ENCODE measurements at regions not wholly inside any gene's neighbourhood (a gene's known extent, or its start where the extent isn't known, plus 50 kb on each side); places are given as distances from the start of the nearest gene placed in this dataset.

GRCh38 chr15:94070356-94071295 lies 160.7 kb upstream of the MCTP2 start:
- Histone ChIP-seq H3K27ac (ENCODE audit: extremely low read depth, low read depth, low read length) (no peak overlapping the region), H3K9me3 (replicated peaks; ENCODE audit: control insufficient read depth, insufficient read depth, low read depth, low read length) (0 out of 2 replicates have a peak, but pooled peaks cover 2% of the 10 kb centered on the region), H3K9ac (ENCODE audit: insufficient read depth in 1 of 2, low read depth in 2 of 2, low read length in 2 of 2) (no peak overlapping the region), H3K9me1 (ENCODE audit: control insufficient read depth, insufficient read depth, low read length) (no peaks in the 10 kb centered on the region), H2AFZ (ENCODE audit: low read depth, low read length) (no peak overlapping the region), H3K4me3 (no peak overlapping the region), H3K27me3 (ENCODE audit: control insufficient read depth in 2 of 2, insufficient read depth in 2 of 2, low read length in 2 of 2) (no peaks in the 10 kb centered on the region), H4K20me1 (replicated peaks; ENCODE audit: control insufficient read depth, insufficient read depth, low read length) (no peaks in the 10 kb centered on the region), H3K36me3 (ENCODE audit: control insufficient read depth, insufficient read depth, low read length) (no peaks in the 10 kb centered on the region), H3K4me1 (replicated peaks in 1 of 2; ENCODE audit: control insufficient read depth in 2 of 2, insufficient read depth in 2 of 2, low read length in 2 of 2) (no peaks in the 10 kb centered on the region), H3K79me2 (ENCODE audit: control insufficient read depth, insufficient read depth, low read length) (no peaks in the 10 kb centered on the region), H3K4me2 (ENCODE audit: insufficient read depth, low read length) (no peak overlapping the region)
- DNase-seq (ENCODE audit: extremely low read depth in 1 of 4, low spot score in 3 of 4): no peak
- intact Hi-C loops (cut with micrococcal nuclease): no loop called here
- BruUV-seq (replicated peaks): no TSS peak
- ChIA-PET POLR2A (no interaction called here), CTCF (ENCODE audit: low intra/inter-chr PET ratio) (no interaction called here)
- in situ Hi-C loops (cut with MboI): no loop called here
- no peak for FAIRE-seq
- ATAC-seq: no peak
- TF ChIP-seq RFX7 (CRISPR knock-in tag; IDR thresholded peaks at IDR 0.05): no peak
- 0% methylated on average over 19 of the region's 19 CpGs for WGBS (ENCODE audit: insufficient coverage, low coverage, missing lambda C conversion rate)

DNA sequence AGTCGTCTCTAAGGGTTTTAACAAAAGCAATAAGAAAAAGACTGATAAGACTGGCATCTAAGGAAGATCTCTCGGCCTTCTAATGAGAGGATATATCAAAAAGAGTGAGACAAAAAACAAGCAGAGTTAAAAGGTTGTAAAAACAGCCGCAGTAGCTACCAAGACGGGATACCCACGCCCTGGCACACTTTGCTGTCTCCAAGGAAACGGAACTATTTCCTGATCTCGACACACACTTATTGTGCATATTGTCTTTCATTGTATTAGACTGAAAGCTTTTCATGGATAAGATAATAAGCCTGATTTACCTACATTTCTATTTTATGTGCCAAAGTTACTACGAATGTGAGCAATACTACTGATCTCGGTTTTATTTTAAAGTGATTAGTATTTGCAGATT lies 161.5 kb upstream of the MCTP2 start:
- intact Hi-C loops (cut with micrococcal nuclease) (no loop called here), in situ Hi-C loops (cut with MboI) (no loop called here)
- Histone ChIP-seq H2AFZ (ENCODE audit: low read depth, low read length) (no peak overlapping the region), H3K9me1 (ENCODE audit: control insufficient read depth, insufficient read depth, low read length) (no peaks in the 10 kb centered on the region), H3K79me2 (ENCODE audit: control insufficient read depth, insufficient read depth, low read length) (no peaks in the 10 kb centered on the region), H3K27ac (ENCODE audit: extremely low read depth, low read depth, low read length) (no peak overlapping the region), H3K27me3 (ENCODE audit: control insufficient read depth in 2 of 2, insufficient read depth in 2 of 2, low read length in 2 of 2) (no peaks in the 10 kb centered on the region), H3K4me3 (no peak overlapping the region), H3K4me2 (ENCODE audit: insufficient read depth, low read length) (no peak overlapping the region), H3K9ac (ENCODE audit: insufficient read depth in 1 of 2, low read depth in 2 of 2, low read length in 2 of 2) (no peak overlapping the region), H3K9me3 (replicated peaks; ENCODE audit: control insufficient read depth, insufficient read depth, low read depth, low read length) (0 out of 2 replicates have a peak, but pooled peaks cover 2% of the 10 kb centered on the region), H4K20me1 (replicated peaks; ENCODE audit: control insufficient read depth, insufficient read depth, low read length) (no peaks in the 10 kb centered on the region), H3K36me3 (ENCODE audit: control insufficient read depth, insufficient read depth, low read length) (no peaks in the 10 kb centered on the region), H3K4me1 (replicated peaks in 1 of 2; ENCODE audit: control insufficient read depth in 2 of 2, insufficient read depth in 2 of 2, low read length in 2 of 2) (no peaks in the 10 kb centered on the region)
- POLR2A ChIA-PET: no interaction called here
- no peak for ATAC-seq
- no TSS peak for BruUV-seq (replicated peaks)
- CTCF ChIA-PET (ENCODE audit: low intra/inter-chr PET ratio): no interaction called here
- no peak for FAIRE-seq
- 0% methylated on average over 9 of the region's 9 CpGs for WGBS (ENCODE audit: insufficient coverage, low coverage, missing lambda C conversion rate)
- no peak for DNase-seq (ENCODE audit: extremely low read depth in 1 of 4, low spot score in 3 of 4)
- TF ChIP-seq, protein P1, sequence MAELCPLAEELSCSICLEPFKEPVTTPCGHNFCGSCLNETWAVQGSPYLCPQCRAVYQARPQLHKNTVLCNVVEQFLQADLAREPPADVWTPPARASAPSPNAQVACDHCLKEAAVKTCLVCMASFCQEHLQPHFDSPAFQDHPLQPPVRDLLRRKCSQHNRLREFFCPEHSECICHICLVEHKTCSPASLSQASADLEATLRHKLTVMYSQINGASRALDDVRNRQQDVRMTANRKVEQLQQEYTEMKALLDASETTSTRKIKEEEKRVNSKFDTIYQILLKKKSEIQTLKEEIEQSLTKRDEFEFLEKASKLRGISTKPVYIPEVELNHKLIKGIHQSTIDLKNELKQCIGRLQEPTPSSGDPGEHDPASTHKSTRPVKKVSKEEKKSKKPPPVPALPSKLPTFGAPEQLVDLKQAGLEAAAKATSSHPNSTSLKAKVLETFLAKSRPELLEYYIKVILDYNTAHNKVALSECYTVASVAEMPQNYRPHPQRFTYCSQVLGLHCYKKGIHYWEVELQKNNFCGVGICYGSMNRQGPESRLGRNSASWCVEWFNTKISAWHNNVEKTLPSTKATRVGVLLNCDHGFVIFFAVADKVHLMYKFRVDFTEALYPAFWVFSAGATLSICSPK (IDR thresholded peaks at IDR 0.05; ENCODE audit: borderline replicate concordance): no peak
- TF ChIP-seq, protein P2, sequence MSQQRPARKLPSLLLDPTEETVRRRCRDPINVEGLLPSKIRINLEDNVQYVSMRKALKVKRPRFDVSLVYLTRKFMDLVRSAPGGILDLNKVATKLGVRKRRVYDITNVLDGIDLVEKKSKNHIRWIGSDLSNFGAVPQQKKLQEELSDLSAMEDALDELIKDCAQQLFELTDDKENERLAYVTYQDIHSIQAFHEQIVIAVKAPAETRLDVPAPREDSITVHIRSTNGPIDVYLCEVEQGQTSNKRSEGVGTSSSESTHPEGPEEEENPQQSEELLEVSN (IDR thresholded peaks at IDR 0.05; ENCODE audit: borderline replicate concordance in 1 of 2, extremely low read depth in 1 of 2, insufficient read depth in 1 of 2, insufficient read length in 1 of 2, low read depth in 1 of 2, low read length in 1 of 2, poor library complexity in 1 of 2, severe bottlenecking in 1 of 2): no peak
- TF ChIP-seq PHF20 (IDR thresholded peaks at IDR 0.05; ENCODE audit: partially characterized antibody) (no peak), ZNF551 (CRISPR knock-in tag; IDR thresholded peaks at IDR 0.05) (no peak), XRCC4 (IDR thresholded peaks at IDR 0.05; ENCODE audit: extremely low read depth, insufficient read depth, insufficient read length) (no peak), NFATC3 (IDR thresholded peaks at IDR 0.05) (no peak), NFXL1 (CRISPR knock-in tag; IDR thresholded peaks at IDR 0.05) (no peak), PHTF2 (CRISPR knock-in tag; IDR thresholded peaks at IDR 0.05) (no peak), MED1 (CRISPR knock-in tag; IDR thresholded peaks at IDR 0.05; ENCODE audit: borderline replicate concordance) (no peak)
- TF ChIP-seq, protein P3, sequence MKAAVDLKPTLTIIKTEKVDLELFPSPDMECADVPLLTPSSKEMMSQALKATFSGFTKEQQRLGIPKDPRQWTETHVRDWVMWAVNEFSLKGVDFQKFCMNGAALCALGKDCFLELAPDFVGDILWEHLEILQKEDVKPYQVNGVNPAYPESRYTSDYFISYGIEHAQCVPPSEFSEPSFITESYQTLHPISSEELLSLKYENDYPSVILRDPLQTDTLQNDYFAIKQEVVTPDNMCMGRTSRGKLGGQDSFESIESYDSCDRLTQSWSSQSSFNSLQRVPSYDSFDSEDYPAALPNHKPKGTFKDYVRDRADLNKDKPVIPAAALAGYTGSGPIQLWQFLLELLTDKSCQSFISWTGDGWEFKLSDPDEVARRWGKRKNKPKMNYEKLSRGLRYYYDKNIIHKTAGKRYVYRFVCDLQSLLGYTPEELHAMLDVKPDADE (conservative IDR thresholded peaks at IDR 0.05; ENCODE audit: control insufficient read depth, low read depth, low read length): no peak

Data from K562 (cell line).